Activated CD4-positive, alpha-beta T cell treated with anti-CD3 and anti-CD28 coated beads, Interleukin-2, amount 10 ng/mL, durations not matched to agents 24 days and 14 days (primary cell): ENCODE measurements at regions not wholly inside any gene's neighbourhood (a gene's known extent, or its start where the extent isn't known, plus 50 kb on each side); places are given as distances from the start of the nearest gene placed in this dataset.

Experiments used
- DNase-seq: peaks from one replicate; pipeline ENCODE4 v3.0.0; 2022
- H3K27ac Mint-ChIP-seq: one replicate; pipeline ENCODE4 v1.8.0; 2022; ENCODE audit warnings: mild to moderate bottlenecking, mixed read lengths
- H3K27me3 Mint-ChIP-seq: one replicate; pipeline ENCODE4 v1.8.0; 2022; ENCODE audit warnings: mixed read lengths
- H3K36me3 Mint-ChIP-seq: one replicate; pipeline ENCODE4 v1.8.0; 2022; ENCODE audit warnings: low read depth, mild to moderate bottlenecking, mixed read lengths
- H3K4me1 Mint-ChIP-seq: one replicate; pipeline ENCODE4 v1.8.0; 2021; ENCODE audit warnings: mixed read lengths
- H3K4me3 Mint-ChIP-seq: one replicate; pipeline ENCODE4 v1.8.0; 2022; ENCODE audit warnings: mild to moderate bottlenecking, moderate library complexity, mixed read lengths
- H3K9me3 Mint-ChIP-seq: one replicate; pipeline ENCODE4 v1.8.0; 2021; ENCODE audit warnings: mixed read lengths
- intact Hi-C: fragments of 100-400 bp; cut with micrococcal nuclease; formaldehyde crosslinking; loops from one replicate; pipeline ENCODE4 v1.15.1; 2023

DNA sequence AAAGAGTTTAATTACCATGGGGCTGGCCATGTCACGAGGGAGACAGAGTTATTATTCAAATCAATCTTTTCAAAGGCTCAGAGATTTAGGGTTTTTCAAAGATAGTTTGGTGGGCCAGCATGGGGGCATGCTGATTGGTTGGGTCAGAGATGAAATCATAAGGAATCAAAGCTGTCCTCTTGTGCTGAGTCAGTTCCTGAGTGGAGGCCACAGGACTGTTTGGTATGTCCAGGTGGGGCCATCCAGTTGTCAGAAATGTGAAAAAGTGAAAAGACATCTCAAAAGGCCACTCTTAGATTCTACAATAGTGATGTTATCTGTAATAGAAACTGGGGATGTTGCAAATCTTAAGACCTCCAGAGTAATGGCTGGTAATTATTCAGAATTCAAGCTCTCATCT is 288.6 kb downstream of the EN1 start:
- DNase-seq, result no peak
- Mint-ChIP-seq H3K27ac (no peak overlapping the region), H3K4me3 (no peak overlapping the region), H3K36me3 (no peaks in the 10 kb centered on the region), H3K4me1 (no peaks in the 10 kb centered on the region), H3K27me3 (no peaks in the 10 kb centered on the region), H3K9me3 (no peaks in the 10 kb centered on the region)
- intact Hi-C loops, result no loop called here

DNA sequence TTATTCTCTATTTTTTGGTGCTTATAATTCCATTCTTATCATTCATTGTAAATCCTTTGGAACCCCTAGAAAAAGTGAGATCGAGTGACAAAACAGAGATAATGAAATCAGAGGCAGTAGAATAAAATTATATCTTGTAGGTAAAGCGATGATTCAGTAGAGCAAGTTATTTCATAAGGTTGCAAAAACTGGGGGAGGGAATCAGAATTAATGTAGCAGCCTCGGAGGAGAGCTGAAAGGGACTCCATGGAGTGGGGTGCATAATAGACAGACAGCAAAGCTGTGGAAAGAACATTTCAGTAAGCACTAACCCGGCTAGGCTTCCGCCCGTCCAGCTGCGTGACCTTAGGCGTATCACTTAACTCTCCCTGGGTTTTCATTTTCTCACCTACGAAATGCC is 289.7 kb downstream of the EN1 start:
- no peak for DNase-seq
- Mint-ChIP-seq H3K4me3 (no peak overlapping the region), H3K4me1 (no peaks in the 10 kb centered on the region), H3K36me3 (no peaks in the 10 kb centered on the region), H3K9me3 (no peaks in the 10 kb centered on the region), H3K27me3 (no peaks in the 10 kb centered on the region), H3K27ac (no peak overlapping the region)
- intact Hi-C loops, result no loop called here

DNA sequence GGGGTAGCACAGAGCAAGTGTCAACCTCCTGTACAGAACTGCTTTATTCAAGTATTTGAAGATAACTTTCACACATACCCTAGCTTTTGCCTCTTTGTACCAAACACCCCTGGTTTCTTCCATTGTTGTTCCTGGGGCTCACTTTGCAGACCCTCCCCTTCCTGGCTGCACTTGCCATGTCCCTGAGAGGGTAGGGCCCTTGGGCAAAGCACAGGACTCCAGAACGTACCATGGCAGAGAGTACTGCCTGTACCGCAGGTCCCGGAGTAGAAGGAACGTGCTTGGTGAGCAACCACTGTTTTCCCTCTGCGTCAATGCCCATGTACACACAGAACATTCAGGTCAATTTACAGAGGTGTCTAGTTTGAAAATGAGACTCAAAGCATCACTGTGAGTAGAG is 290.4 kb downstream of the EN1 start:
- Mint-ChIP-seq H3K4me3 (no peak overlapping the region), H3K36me3 (no peaks in the 10 kb centered on the region), H3K27me3 (no peaks in the 10 kb centered on the region), H3K27ac (no peak overlapping the region), H3K9me3 (no peaks in the 10 kb centered on the region), H3K4me1 (no peaks in the 10 kb centered on the region)
- intact Hi-C loops, result no loop called here
- DNase-seq, result no peak

DNA sequence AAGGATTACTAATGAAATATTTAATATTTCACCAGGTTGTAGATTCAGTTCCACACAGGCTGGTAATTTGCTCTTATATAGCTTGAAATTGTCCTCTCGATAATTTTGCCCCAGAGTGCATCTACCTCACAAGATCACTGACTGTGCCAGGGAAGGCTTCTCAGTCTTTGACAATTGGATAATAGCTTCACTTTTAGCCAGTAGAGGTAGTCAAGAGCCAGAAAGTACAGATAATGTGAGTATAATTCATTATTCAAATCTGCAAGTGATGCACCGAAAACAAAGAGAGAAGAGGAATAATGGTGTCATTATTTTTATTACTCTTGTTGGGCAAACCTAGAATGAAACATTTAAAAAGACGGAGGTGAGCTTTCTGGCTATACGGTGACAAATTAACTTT is 292.8 kb downstream of the EN1 start:
- DNase-seq, result no peak
- intact Hi-C loops, result no loop called here
- Mint-ChIP-seq H3K4me3 (no peak overlapping the region), H3K4me1 (no peaks in the 10 kb centered on the region), H3K9me3 (no peaks in the 10 kb centered on the region), H3K27me3 (no peaks in the 10 kb centered on the region), H3K36me3 (no peaks in the 10 kb centered on the region), H3K27ac (no peak overlapping the region)

DNA sequence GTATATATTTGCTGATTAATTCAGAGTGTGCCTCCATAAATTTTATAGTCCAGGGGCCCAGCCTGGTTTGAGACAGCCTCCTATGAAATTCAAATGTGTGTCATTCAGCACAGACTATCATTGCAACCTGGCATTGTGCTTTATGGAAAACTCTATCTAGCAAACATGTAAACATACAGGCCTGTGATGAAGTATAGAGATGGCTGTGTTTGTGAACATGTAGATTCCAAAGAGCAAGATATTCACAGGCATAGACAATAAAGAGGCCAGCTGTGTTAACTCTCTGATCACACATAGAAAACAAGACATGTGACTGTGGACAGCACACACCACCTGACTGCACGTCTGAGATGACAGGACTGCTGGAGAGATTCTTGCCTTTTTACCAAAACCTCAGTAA is 297.9 kb downstream of the EN1 start:
- H3K4me1 Mint-ChIP-seq, result no peaks in the 10 kb centered on the region
- no peak overlapping the region for H3K4me3 Mint-ChIP-seq
- H3K27ac Mint-ChIP-seq, result no peak overlapping the region
- H3K27me3 Mint-ChIP-seq, result no peaks in the 10 kb centered on the region
- DNase-seq, result no peak
- H3K36me3 Mint-ChIP-seq, result no peaks in the 10 kb centered on the region
- intact Hi-C loops, result no loop called here
- no peaks in the 10 kb centered on the region for H3K9me3 Mint-ChIP-seq

DNA sequence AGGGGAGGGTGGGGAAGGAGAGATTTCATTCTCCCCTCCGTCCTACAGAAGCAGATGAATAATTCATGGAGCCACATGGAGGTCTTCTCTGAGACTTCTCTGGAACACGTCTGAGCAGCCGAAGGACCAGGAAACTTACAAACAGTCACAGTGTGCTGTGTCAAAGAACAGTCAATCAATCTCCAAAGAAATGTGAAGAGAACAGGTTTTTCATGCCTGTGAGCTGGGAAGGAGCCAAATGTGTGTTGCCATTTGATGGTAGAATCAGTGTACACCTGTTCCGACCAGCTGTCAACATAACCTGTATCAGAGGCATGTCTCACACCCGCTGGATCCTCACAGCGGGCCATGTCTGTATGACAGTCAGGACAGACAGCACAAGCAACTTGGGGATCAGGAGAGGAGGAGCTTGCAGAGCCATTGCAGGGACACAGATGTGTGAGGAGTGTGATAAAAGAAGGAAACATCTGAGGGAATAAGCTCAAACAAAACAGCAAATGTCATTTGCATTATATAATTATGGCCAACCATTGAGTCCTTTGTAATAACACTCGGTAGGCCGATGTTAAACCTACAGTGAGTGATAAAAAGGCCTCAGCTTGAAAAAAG is 298.5 kb downstream of the EN1 start:
- no peaks in the 10 kb centered on the region for H3K27me3 Mint-ChIP-seq
- no peaks in the 10 kb centered on the region for H3K36me3 Mint-ChIP-seq
- no peak overlapping the region for H3K27ac Mint-ChIP-seq
- H3K4me3 Mint-ChIP-seq, result no peak overlapping the region
- no peaks in the 10 kb centered on the region for H3K4me1 Mint-ChIP-seq
- intact Hi-C loops, result no loop called here
- H3K9me3 Mint-ChIP-seq, result no peaks in the 10 kb centered on the region
- DNase-seq, result no peak

DNA sequence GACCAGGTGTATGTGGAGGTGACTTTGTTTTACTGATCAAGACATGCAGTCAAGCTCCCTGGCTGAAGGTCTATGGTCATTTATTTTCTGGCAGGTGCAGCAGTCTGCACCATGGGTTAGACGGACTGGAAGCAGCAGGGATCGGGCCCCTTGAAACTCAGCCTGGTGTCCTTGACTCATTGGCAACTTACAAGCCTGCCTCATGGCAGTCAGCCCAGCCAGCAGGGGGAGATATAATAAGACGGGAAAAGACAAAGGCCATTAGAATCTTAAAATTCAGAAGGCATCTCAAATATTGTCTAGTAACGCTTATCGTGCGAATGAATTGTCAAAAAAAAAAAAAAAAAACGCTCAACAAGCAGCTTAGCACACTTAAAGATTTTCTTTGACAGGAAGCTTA is 308.2 kb downstream of the EN1 start:
- Mint-ChIP-seq H3K27ac (no peak overlapping the region), H3K9me3 (no peaks in the 10 kb centered on the region), H3K4me3 (no peak overlapping the region), H3K4me1 (no peaks in the 10 kb centered on the region), H3K36me3 (no peaks in the 10 kb centered on the region), H3K27me3 (no peaks in the 10 kb centered on the region)
- peak; percentile 56 for DNase-seq
- intact Hi-C loops, result no loop called here

DNA sequence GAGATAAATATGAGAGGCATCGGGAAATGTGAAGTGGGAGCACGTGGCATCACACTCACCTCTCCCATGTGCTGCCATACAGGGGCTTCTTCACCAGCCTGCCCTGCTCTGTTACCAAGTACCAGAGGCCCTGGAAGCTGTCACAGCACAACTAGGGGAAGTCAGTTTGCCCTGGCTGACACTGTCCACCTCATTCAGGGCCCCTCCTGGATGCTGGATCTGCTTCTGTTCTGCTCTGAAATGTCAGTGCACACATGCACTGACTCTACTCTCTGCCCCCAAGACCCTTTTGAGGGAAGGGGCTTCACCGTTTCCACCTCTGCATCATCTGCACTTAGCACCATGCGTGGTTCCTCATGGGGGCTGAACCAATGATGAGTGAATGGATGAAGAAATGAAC is 311.1 kb downstream of the EN1 start:
- H3K9me3 Mint-ChIP-seq, result no peaks in the 10 kb centered on the region
- H3K27ac Mint-ChIP-seq, result no peak overlapping the region
- no peak for DNase-seq
- intact Hi-C loops, result no loop called here
- H3K36me3 Mint-ChIP-seq, result no peaks in the 10 kb centered on the region
- H3K4me1 Mint-ChIP-seq, result no peaks in the 10 kb centered on the region
- no peak overlapping the region for H3K4me3 Mint-ChIP-seq
- no peaks in the 10 kb centered on the region for H3K27me3 Mint-ChIP-seq

DNA sequence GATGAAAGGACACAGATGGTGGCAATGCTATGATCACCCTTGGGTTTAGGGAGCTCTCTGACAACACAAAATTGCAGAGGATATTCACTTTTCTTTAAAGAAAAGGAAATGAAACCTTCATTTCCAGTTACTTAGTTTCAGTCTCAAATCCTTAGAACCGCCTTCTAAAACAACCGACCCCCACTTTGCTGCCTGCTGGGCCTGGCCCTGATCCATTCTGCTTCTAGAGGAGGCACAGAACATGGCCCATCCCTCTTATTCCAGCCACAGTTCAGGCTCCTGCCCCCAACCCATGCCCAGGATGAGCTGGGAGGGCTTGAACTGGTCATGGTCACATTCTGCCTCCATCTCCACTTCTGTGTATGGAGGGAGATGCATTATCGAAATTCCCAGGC is 311.6 kb downstream of the EN1 start:
- Mint-ChIP-seq H3K9me3 (no peaks in the 10 kb centered on the region), H3K36me3 (no peaks in the 10 kb centered on the region), H3K4me3 (no peak overlapping the region), H3K27ac (no peak overlapping the region), H3K4me1 (no peaks in the 10 kb centered on the region), H3K27me3 (no peaks in the 10 kb centered on the region)
- DNase-seq, result peak; percentile 26
- intact Hi-C loops, result no loop called here

DNA sequence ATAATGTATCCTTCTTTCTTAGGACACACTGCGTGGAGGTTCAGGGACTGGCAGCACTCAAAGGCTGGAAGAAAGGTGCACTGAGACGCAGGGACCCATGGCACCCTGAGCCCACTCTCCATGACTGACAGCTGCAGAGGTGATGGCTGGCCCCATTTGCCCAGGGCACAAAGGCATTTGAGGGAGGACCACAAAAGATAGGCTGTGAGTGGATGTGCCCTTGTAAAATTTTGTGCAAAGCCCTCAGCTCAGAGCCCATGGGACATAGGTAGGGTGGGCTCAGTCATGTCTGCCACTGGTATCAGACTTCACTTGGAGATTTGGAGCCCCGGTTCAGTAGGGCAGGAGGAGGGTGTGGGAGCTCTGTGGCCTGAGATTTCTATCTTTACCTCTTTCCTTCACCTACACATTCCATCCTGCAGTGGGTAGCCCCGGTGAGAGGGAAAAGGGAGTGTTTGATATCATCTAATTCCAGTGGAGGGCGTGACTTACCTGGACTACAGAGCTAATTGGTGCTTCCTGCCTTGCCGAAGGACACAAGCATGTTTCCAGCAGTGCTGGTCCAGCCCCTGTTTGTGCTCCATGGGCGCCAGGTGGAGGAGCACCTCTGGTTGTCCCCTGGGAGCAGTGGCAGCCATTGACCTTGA is 312.2 kb downstream of the EN1 start:
- intact Hi-C loops, result no loop called here
- Mint-ChIP-seq H3K9me3 (no peaks in the 10 kb centered on the region), H3K4me3 (no peak overlapping the region), H3K27ac (no peak overlapping the region), H3K36me3 (no peaks in the 10 kb centered on the region), H3K27me3 (no peaks in the 10 kb centered on the region), H3K4me1 (no peaks in the 10 kb centered on the region)
- DNase-seq, result peak; percentile 33

DNA sequence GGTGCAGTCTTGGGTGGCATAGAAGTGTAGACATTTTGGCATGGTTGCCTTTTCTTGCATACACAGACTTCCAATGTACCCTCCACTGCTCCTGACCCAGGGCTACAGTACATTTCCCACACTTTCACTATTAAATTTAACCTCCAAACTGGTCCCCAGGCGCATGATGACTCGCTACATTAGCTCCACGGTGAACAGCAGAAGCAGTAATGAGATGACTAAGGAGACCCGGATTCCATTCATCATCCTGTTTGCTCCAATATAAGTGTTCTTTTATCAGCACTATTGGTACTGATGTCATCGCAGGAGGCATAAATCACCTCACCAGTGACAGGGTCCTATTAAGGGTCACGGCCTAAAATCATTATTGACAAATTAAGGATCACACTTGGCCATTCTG is 316.5 kb downstream of the EN1 start:
- intact Hi-C loops, result no loop called here
- peaks cover 3% of the 10 kb centered on the region for H3K27me3 Mint-ChIP-seq
- DNase-seq, result no peak
- no peak overlapping the region for H3K27ac Mint-ChIP-seq
- H3K36me3 Mint-ChIP-seq, result no peaks in the 10 kb centered on the region
- H3K4me1 Mint-ChIP-seq, result peaks cover 3% of the 10 kb centered on the region
- H3K9me3 Mint-ChIP-seq, result no peaks in the 10 kb centered on the region
- no peak overlapping the region for H3K4me3 Mint-ChIP-seq

DNA sequence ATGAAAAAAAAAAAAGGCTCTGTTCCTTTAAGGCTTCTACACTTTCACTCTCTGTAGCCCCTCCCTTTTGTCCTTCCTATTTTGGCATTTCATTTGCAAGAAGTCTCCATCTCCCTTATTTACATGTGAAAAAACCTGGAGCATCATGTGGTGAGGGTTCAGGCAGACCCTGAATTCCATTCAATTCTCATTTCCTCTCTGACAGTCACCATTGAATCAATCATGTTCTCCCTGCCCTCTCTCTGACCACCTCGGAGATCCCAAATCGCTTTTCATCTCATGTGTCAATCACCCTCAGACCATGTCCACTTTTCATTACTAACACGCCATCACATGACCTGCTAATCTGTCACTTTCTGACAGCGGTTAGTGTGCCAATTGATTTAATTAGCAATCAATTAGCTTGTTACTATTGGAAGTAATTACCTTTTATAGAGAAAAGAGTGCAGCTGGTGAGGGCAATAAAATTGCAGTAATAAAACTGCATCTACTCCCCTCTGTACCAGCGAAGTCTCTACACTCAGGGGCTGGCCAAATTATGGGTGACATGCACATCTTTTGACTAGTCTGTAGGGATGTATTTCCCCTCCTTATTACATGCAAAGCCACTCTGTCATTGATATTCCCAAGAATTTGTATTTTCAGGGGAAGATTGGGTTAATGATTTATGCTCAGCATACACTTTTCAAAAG is 317.4 kb downstream of the EN1 start:
- intact Hi-C loops, result no loop called here
- Mint-ChIP-seq H3K4me1 (peaks cover 3% of the 10 kb centered on the region), H3K27ac (no peak overlapping the region), H3K36me3 (no peaks in the 10 kb centered on the region), H3K27me3 (peaks cover 3% of the 10 kb centered on the region), H3K9me3 (no peaks in the 10 kb centered on the region), H3K4me3 (no peak overlapping the region)
- peak; percentile 10 for DNase-seq

DNA sequence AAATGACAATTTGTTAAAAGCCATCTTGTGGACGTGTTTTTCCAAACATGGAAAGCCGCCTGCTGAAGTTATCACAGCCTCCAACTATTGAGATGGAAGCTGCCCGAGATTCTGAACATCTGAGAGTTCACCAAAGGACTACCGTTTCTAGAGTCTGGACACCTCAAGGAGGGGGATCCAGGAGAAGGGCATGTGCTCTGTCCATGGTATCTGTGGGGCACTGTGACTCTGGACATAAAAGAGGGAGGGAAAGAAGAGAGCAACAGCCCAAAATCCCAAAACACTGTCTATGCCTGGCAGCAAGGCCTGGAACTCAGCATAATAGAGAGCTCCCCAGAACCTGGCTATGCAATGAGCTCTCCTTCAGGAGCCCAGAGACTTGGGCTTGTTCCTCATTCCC is 319.9 kb downstream of the EN1 start:
- Mint-ChIP-seq H3K27ac (no peak overlapping the region), H3K27me3 (peaks cover 3% of the 10 kb centered on the region), H3K36me3 (no peaks in the 10 kb centered on the region), H3K4me1 (peaks cover 3% of the 10 kb centered on the region), H3K4me3 (no peak overlapping the region), H3K9me3 (no peaks in the 10 kb centered on the region)
- intact Hi-C loops, result no loop called here
- DNase-seq, result no peak

DNA sequence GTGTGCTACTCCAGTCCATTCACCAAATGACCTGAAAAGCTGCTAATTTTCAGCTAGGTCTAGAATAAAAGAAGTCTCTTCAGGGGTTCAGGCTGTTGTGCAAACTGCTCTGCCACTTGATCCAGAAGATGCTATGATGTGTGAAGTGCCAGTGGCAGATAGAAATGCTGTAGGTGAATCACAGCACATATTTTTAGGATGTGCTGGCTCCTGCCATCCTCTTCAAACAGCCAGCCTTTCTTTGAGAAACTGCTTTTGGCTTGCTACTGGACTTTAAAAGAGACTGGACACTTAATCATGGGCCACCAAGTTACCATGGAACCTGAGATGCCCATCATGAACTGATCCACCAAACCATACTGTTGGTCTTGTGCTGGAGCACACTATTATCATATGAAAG is 322.1 kb downstream of the EN1 start:
- Mint-ChIP-seq H3K36me3 (no peaks in the 10 kb centered on the region), H3K4me1 (peaks cover 3% of the 10 kb centered on the region), H3K9me3 (no peaks in the 10 kb centered on the region), H3K4me3 (no peak overlapping the region), H3K27ac (no peak overlapping the region), H3K27me3 (peaks cover 3% of the 10 kb centered on the region)
- intact Hi-C loops, result no loop called here
- DNase-seq, result no peak

DNA sequence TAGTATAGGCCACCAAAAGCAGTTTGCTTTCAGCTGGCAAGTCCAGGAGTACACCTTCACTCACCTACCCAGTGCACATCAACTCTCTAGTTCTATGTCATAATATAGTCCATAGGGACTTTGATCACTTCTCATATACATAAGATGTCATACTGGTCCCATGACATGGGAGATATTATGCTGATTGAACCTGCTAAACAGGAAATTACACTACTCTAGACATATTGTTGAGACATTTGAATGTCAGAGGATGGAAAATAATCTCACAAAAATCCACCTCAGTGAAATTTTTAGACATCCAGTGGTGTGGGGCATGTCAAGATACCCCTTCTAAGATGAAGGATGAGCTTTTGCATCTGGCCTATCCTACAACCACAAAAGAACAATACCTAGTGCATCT is 322.5 kb downstream of the EN1 start:
- Mint-ChIP-seq H3K36me3 (no peaks in the 10 kb centered on the region), H3K4me3 (no peak overlapping the region), H3K27me3 (peaks cover 1% of the 10 kb centered on the region), H3K27ac (no peak overlapping the region), H3K4me1 (peaks cover 1% of the 10 kb centered on the region), H3K9me3 (no peaks in the 10 kb centered on the region)
- intact Hi-C loops, result no loop called here
- DNase-seq, result no peak
